ENCODE measurements at regions not wholly inside any gene's neighbourhood (a gene's known extent, or its start where the extent isn't known, plus 50 kb on each side); places are given as distances from the start of the nearest gene placed in this dataset.
"Not testable (repeated sequence)": the region's sequence is repeated elsewhere in the genome, so short reads cannot be mapped to it uniquely, and the experiment has no call there.

GRCh38 chr2:13522917-13523821 is 806.4 kb downstream of the TRIB2 start:
- no peak for DNase-seq (ENCODE audit: low read depth, low spot score)

GRCh38 chr2:13524492-13524891 is 807.8 kb downstream of the TRIB2 start:
- no peak for DNase-seq (ENCODE audit: low read depth, low spot score)

- DNase-seq (ENCODE audit: low read depth, low spot score), result not testable (repeated sequence)
Observed at GRCh38 chr2:13531735-13532410, 815.1 kb downstream of the TRIB2 start.

- not testable (repeated sequence) for DNase-seq (ENCODE audit: low read depth, low spot score)
Observed at GRCh38 chr2:13532781-13533523, 816.2 kb downstream of the TRIB2 start.

DNA sequence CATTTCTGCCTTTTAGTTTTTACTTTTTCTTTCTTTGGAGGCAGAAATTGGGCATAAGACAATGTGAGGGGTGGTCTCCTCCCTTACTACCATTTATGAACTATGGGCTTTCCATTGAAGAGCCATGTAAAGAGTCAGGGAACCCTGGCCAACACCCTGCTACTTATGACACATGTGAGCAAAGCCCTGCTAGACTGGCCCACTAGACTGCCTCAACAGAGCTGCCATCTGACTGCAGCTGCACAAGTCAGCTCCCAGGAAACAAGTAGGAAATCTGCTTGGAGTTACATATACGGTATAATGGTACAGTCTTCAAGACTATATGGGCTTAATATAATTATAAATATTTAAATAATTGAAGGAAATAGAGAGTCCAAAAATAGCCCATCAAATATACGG is 816.8 kb downstream of the TRIB2 start:
- no peak for DNase-seq (ENCODE audit: low read depth, low spot score)

GRCh38 chr2:13536941-13537340 is 820.2 kb downstream of the TRIB2 start:
- DNase-seq (ENCODE audit: low read depth, low spot score), result no peak

DNA sequence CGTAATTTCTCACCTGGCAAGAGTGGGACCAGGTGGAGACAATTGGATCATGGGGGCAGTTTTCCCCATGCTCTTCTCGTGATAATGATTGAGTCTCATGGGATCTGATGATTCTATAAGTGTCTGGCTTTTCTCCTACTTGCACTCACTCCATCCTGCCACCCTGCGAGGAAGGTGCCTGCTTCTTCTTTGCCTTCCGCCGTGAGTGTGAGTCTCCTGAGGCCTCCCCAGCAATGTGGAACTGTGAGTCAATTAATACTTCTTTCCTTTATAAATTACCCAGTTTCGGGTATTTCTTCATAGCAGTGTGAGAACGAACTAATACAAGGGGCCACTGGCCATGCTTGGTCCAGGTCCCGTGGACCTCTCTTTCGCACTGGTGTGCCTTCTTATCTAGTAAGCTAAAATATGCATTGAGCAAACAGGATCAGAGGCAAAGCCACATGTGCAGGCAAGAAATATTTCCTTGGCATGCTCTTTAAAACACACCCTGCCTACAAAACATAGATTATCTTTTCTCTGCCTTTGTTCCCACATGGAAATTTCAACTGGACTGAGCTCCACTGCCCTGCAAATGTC is 821.1 kb downstream of the TRIB2 start:
- DNase-seq (ENCODE audit: low read depth, low spot score), result no peak

DNA sequence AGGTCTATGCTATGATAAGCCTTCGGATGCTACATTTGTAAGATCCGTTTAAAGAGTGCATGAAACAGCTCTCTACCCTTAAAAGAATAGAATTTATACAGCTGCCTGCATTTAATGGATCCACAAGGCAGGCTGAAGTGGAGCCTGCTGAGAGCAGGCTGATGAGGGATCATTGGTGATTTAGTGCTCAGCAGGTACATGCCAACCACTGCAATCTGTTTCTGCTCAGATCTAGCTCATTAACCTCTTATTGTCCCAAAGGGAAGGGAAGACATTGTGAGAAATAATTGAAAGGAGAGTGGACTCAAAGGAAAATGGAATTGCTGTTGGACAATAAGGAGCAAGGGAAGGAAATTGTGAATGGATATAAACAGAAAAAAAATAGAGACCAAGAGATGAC is 822.6 kb downstream of the TRIB2 start:
- no peak for DNase-seq (ENCODE audit: low read depth, low spot score)

GRCh38 chr2:13542061-13542460 is 825.3 kb downstream of the TRIB2 start:
- DNase-seq (ENCODE audit: low read depth, low spot score), result no peak

GRCh38 chr2:13542642-13543041 is 825.9 kb downstream of the TRIB2 start:
- DNase-seq (ENCODE audit: low read depth, low spot score), result no peak

DNA sequence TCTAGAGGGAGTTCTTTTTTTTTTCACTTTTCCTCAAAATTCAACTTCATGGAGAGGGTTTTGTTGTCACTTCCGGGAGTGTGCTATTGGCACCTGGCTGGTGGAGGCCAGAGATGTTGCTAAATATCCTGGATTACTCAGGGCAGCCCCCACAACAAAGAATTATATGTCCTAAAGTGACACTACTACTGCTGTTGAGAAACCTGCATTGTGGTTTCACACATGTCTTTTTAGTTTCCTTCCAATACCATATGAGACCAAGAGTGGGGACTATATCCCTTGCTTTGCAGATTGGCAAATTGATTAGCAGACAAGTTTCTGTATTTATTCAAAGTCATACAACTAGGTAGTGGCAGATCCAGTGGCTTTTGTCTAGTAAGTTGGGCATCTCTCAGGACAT is 826.8 kb downstream of the TRIB2 start:
- no peak for DNase-seq (ENCODE audit: low read depth, low spot score)

DNA sequence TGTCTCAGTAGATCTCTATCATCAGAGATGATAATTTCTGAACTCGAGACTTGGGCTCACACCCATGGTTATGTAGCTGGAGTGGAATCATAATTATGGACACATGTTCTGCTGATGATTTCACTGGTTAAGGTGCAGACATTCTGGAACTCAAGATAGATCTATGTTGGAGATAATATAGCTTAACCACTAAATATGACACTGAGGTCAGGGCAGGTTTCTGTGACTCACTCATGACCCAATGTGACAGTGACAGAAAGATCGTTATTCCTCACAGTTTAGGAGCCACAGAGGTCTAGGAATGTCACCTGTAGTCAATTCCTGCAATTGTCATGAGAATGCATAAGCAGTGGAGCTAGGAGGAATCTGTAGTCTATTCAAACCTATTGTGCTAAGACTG is 828.6 kb downstream of the TRIB2 start:
- no peak for DNase-seq (ENCODE audit: low read depth, low spot score)

- DNase-seq (ENCODE audit: low read depth, low spot score), result no peak
Observed at GRCh38 chr2:13546131-13546530, 829.4 kb downstream of the TRIB2 start.

- DNase-seq (ENCODE audit: low read depth, low spot score), result no peak
Observed at GRCh38 chr2:13550285-13551231, 833.8 kb downstream of the TRIB2 start.

DNA sequence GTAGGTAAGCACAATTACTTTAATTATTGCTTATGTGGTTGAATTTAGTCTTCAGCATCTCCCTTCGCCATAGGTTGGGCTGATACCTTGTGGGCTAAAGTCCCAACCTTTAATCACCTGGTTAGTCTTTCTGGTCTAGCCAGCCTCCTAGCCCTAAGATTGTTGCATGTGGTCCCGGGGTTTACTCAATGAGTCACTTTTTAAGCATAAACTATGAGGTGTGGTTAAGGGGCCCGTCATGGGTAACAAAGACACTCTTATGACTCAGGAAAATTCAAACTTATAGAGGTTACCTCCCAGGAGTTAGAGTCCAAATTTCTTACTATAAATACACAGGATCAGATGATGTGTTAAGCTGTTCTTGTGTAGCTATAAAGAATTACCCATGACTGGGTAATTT is 841.6 kb downstream of the TRIB2 start:
- no peak for DNase-seq (ENCODE audit: low read depth, low spot score)

GRCh38 chr2:13560322-13560721 is 843.6 kb downstream of the TRIB2 start:
- DNase-seq (ENCODE audit: low read depth, low spot score), result no peak

GRCh38 chr2:13572466-13572865 is 855.7 kb downstream of the TRIB2 start:
- no peak for DNase-seq (ENCODE audit: low read depth, low spot score)

- DNase-seq (ENCODE audit: low read depth, low spot score), result no peak
Observed at GRCh38 chr2:13574831-13575230, 858.1 kb downstream of the TRIB2 start.

DNA sequence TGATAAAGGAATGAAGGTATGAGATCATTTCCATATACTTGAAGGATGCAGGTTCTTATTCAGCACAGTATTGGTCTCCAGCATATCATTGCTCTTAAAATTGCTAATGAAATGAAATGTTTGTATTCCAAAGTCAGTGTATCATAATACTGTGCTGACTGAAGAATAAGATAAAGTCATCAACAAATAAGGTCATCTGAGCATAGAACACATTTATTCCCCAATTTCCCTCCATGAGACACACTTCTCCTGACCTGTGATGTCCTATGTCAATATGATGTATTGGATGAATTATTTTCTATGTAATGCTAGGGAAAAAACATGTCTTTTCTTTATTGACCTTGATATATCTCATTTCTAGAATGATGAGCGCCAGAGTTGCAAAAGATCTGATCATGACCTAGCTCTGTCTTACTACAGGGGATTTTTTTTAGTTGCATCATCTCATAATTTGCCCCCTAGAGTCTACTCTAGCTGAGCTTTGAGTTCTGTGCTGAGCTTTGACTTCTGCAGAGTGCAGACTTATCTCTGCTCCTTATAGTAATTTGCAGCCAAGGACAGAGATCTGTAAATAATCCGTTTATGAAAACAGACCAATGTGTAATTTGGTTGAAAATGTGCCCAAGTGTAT is 859.8 kb downstream of the TRIB2 start:
- no peak for DNase-seq (ENCODE audit: low read depth, low spot score)

- DNase-seq (ENCODE audit: low read depth, low spot score), result no peak
Observed at GRCh38 chr2:13578547-13578946, 861.8 kb downstream of the TRIB2 start.

All from pulmonary artery endothelial cell (primary cell).